ENCODE measurements at regions not wholly inside any gene's neighbourhood (a gene's known extent, or its start where the extent isn't known, plus 50 kb on each side); places are given as distances from the start of the nearest gene placed in this dataset.
A peak's percentile ranks its signal among the peaks of the same experiment; 100 is the strongest.

- ATAC-seq (no peak), DNase-seq (no peak)
- intact Hi-C loops (cut with DNase I) = no loop called here
Observed at GRCh38 chr13:106628936-106629659, 61.2 kb upstream of the ARGLU1 start.

GRCh38 chr13:106626473-106626872, 58.5 kb upstream of the ARGLU1 start:
- H3K36me3 ChIP-seq = no peaks in the 10 kb centered on the region
- H3K4me1 ChIP-seq = no peaks in the 10 kb centered on the region
- H3K9me3 ChIP-seq = no peaks in the 10 kb centered on the region
- intact Hi-C loops (cut with DNase I) = no loop called here
- DNase-seq = no peak
- TF ChIP-seq, protein P1, sequence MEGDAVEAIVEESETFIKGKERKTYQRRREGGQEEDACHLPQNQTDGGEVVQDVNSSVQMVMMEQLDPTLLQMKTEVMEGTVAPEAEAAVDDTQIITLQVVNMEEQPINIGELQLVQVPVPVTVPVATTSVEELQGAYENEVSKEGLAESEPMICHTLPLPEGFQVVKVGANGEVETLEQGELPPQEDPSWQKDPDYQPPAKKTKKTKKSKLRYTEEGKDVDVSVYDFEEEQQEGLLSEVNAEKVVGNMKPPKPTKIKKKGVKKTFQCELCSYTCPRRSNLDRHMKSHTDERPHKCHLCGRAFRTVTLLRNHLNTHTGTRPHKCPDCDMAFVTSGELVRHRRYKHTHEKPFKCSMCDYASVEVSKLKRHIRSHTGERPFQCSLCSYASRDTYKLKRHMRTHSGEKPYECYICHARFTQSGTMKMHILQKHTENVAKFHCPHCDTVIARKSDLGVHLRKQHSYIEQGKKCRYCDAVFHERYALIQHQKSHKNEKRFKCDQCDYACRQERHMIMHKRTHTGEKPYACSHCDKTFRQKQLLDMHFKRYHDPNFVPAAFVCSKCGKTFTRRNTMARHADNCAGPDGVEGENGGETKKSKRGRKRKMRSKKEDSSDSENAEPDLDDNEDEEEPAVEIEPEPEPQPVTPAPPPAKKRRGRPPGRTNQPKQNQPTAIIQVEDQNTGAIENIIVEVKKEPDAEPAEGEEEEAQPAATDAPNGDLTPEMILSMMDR (IDR thresholded peaks at IDR 0.05) = no peak
- H3K27ac ChIP-seq = no peak overlapping the region
- no peak for ATAC-seq
- H3K27me3 ChIP-seq (ENCODE audit: low read depth) = no peaks in the 10 kb centered on the region
- no peak overlapping the region for H3K4me3 ChIP-seq

More at GRCh38 chr13:106628936-106629659, 61.2 kb upstream of the ARGLU1 start:
- Histone ChIP-seq H3K27me3 (ENCODE audit: low read depth) (no peaks in the 10 kb centered on the region), H3K27ac (no peak overlapping the region), H3K36me3 (no peaks in the 10 kb centered on the region), H3K4me3 (no peak overlapping the region), H3K9me3 (no peaks in the 10 kb centered on the region), H3K4me1 (no peaks in the 10 kb centered on the region)
- TF ChIP-seq, protein P1 (IDR thresholded peaks at IDR 0.05) = no peak

DNA sequence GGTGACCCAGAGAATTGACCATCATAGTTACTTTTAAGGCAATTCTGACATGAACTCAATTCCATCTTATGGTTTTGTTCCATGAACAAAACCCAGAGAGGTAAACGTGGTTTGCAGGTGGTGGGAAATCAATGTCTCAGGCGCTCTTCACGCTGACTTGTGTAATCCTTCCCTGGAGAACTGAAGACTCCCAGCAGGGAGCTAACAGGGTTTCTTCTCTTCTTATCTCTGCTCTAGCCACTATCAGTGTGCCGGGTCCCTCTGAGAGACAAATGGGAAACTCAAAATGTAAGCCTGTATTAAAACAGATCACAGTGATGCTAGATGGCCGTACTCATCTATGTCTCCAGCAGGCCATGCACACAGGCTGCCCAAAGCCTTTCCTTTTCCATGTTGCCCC, 57.6 kb upstream of the ARGLU1 start:
- no peaks in the 10 kb centered on the region for H3K27me3 ChIP-seq (ENCODE audit: low read depth)
- H3K36me3 ChIP-seq = no peaks in the 10 kb centered on the region
- H3K4me3 ChIP-seq = no peak overlapping the region
- H3K27ac ChIP-seq = no peak overlapping the region
- TF ChIP-seq, protein P1 (IDR thresholded peaks at IDR 0.05) = no peak
- DNase-seq (no peak), ATAC-seq (no peak)
- H3K9me3 ChIP-seq = no peaks in the 10 kb centered on the region
- H3K4me1 ChIP-seq = no peaks in the 10 kb centered on the region
- intact Hi-C loops (cut with DNase I) = no loop called here

DNA sequence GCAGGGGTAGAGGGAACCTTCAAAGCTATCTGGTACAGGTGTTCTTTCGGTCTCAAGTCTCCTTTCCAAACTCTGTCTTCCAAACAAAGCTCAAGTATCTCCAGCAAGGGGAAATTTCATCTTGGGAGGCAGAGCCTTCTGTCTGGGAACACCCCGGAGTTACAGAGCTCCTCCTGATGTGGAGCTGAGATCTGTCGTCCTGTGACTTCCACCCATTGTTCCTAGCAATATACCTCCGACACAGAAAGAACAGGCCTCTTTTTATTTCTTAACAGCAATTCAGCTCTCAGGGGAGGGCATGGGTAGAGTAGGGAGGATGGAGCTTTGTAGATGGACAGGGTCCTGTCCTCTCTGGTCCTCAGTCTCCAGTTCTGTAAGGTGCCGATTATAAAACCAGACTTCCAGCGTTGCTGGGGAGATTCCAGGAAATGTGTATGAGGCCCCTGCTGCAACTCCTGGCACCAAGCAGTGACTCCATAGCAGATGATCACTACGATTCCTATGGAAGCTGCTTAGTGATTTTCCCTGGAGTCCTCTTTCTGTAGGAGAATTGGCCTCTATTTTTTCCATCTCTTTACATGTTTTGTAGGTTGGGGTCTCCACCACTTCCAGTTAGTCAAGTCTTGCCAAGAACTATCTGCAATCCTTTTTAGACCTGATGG, 56.0 kb upstream of the ARGLU1 start:
- Histone ChIP-seq H3K27ac (peak overlapping the region; percentile 33), H3K4me3 (no peak overlapping the region), H3K36me3 (no peaks in the 10 kb centered on the region), H3K4me1 (peaks cover 7% of the 10 kb centered on the region), H3K9me3 (no peaks in the 10 kb centered on the region), H3K27me3 (ENCODE audit: low read depth) (no peaks in the 10 kb centered on the region)
- DNase-seq (no peak), ATAC-seq (no peak)
- TF ChIP-seq, protein P1 (IDR thresholded peaks at IDR 0.05) = no peak
- intact Hi-C loops (cut with DNase I) = no loop called here

DNA sequence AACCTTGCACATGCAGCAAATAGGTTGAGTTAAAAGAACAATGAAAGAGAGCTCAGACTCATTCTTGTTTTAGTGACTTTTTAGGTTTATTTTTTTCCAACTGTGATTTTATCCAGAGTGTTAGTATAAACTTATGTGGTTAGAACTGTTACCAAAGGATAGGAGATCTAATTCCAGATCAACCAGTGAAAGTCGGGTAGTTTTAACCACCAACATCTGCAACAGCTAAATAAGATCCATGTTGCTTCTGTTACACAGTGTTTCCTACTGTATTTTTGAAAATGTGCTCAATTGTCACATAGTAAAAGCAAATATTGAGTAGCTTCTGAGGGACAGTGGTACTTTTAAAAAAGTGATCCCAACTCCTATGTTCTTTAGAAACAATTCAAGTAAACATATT, 53.9 kb upstream of the ARGLU1 start:
- Histone ChIP-seq H3K27me3 (ENCODE audit: low read depth) (no peaks in the 10 kb centered on the region), H3K4me1 (peaks cover 7% of the 10 kb centered on the region), H3K9me3 (no peaks in the 10 kb centered on the region), H3K4me3 (no peak overlapping the region), H3K36me3 (no peaks in the 10 kb centered on the region), H3K27ac (no peak overlapping the region)
- DNase-seq (no peak), ATAC-seq (no peak)
- intact Hi-C loops (cut with DNase I) = no loop called here
- TF ChIP-seq, protein P1 (IDR thresholded peaks at IDR 0.05) = no peak

Data from lower lobe of right lung (tissue), 2 donors.